Right lobe of liver (tissue), 6 donors: ENCODE measurements at regions not wholly inside any gene's neighbourhood (a gene's known extent, or its start where the extent isn't known, plus 50 kb on each side); places are given as distances from the start of the nearest gene placed in this dataset.

ENCODE experiments used
- ATAC-seq, 4 donors: fragments of 200-7000 bp; cut with Tn5 transposase; one replicate each; pipeline ENCODE4 v1.9.1; 2020; ENCODE audit warnings: mild to moderate bottlenecking in 4 of 4, moderate library complexity in 4 of 4
- DNase-seq, 3 donors: peaks; one replicate each; pipeline ENCODE4 v3.0.0-alpha.2; 2020
- H3K27ac ChIP-seq, 3 donors: fragments of 200-600 bp; one replicate each; pipeline ENCODE4 v1.8.0; 2022
- H3K27me3 ChIP-seq, 2 donors: fragments of 200-600 bp; one replicate each; pipeline ENCODE4 v1.8.0; 2022
- H3K36me3 ChIP-seq, 4 donors: fragments of 200-600 bp; sonication (generic) in 1 of 4; one replicate each; pipeline versions ENCODE4 v1.5.1 to v1.8.0; 2017 to 2022; ENCODE audit warnings: control low read depth in 1 of 4
- H3K4me1 ChIP-seq, 4 donors: fragments of 200-600 bp; sonication (generic) in 1 of 4; one replicate each; pipeline versions ENCODE4 v1.5.1 to v1.8.0; 2017 to 2022; ENCODE audit warnings: control low read depth in 1 of 4
- H3K4me3 ChIP-seq, 3 donors: fragments of 200-600 bp; one replicate each; pipeline ENCODE4 v1.8.0; 2022
- H3K9me3 ChIP-seq, 4 donors: fragments of 200-600 bp; sonication (generic) in 1 of 4; one replicate each; pipeline versions ENCODE4 v1.5.1 to v1.8.0; 2017 to 2022; ENCODE audit warnings: control low read depth in 1 of 4
- POLR2A ChIP-seq: fragments of 450-650 bp; IDR thresholded peaks from one replicate; pipeline ENCODE4 v1.6.1; 2017; ENCODE audit warnings: antibody characterized with exemption, mild to moderate bottlenecking
- WGBS: methylation state at CpG from one replicate; pipeline ENCODE4 v1.1.6; 2018; ENCODE audit warnings: low coverage, low lambda C conversion rate; ENCODE audit not compliant: insufficient coverage; ENCODE audit errors: missing lambda C conversion rate; 5-methylcytosine and 5-hydroxymethylcytosine counted together
- intact Hi-C, 2 donors: fragments of 100-400 bp; cut with DNase I; formaldehyde crosslinking; loops; one replicate each; pipeline versions ENCODE4 v1.11.2 to v1.14.1; 2022
- TF ChIP-seq, protein P1 (sequence below), 4 donors: fragments of 200-600 bp in 3 of 4; fragments of 450-650 bp in 1 of 4; IDR thresholded peaks; one replicate each; pipeline versions ENCODE4 v1.5.1 to v1.8.0; 2016 to 2022; ENCODE audit warnings: antibody characterized with exemption in 4 of 4, mild to moderate bottlenecking in 2 of 4
- donor health status: DM: no; HTN: yes; CAD: no.
- donor health status: DM: no; HTN: no; CAD: no.
- donor health status: DM: no; HTN: no; CAD: no.
- donor health status: DM: no; HTN: yes; CAD: no.
- donor health status: DM: no; HTN: yes; CAD: no.

DNA sequence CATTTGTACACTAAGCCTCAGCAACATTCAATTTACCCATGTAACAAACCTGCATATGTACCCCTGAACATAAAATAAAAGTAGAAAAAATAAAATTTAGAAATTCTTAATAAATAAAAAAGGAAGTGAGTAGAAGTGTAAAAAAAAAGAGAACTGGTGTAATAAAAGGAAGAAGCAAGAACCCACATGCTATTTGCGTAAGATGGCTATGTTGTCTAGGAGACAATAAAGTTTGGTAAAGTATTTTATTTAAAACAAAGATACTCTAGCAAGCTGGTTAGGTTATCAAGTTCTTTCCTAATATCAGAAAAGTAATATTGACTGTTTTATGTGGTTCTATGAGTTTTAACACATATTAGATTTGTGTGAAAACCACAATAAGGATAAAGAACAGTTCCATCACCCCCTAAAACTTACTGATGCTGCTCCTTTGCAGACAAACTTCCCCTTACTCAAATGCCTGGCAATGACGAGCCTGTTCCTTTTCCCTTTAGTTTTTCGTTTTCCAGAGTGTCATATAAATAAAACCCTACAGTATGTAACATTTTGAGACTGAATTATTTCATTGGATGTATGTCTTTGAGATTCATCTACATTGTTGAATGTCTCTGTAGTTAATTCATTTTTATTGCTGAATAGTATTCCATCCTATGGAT, 98.9 kb downstream of the TNFSF13B start:
- H3K27ac ChIP-seq = no peak overlapping the region
- ATAC-seq = peak in 1 of 4 donors; percentile 32
- H3K4me3 ChIP-seq = no peak overlapping the region
- H3K9me3 ChIP-seq = no peaks in the 10 kb centered on the region
- no peaks in the 10 kb centered on the region for H3K4me1 ChIP-seq
- no peak for DNase-seq
- intact Hi-C loops = no loop called here
- no peaks in the 10 kb centered on the region for H3K36me3 ChIP-seq
- 35% methylated on average over 3 of the region's 3 CpGs for WGBS
- TF ChIP-seq POLR2A = no peak
- TF ChIP-seq, protein P1, sequence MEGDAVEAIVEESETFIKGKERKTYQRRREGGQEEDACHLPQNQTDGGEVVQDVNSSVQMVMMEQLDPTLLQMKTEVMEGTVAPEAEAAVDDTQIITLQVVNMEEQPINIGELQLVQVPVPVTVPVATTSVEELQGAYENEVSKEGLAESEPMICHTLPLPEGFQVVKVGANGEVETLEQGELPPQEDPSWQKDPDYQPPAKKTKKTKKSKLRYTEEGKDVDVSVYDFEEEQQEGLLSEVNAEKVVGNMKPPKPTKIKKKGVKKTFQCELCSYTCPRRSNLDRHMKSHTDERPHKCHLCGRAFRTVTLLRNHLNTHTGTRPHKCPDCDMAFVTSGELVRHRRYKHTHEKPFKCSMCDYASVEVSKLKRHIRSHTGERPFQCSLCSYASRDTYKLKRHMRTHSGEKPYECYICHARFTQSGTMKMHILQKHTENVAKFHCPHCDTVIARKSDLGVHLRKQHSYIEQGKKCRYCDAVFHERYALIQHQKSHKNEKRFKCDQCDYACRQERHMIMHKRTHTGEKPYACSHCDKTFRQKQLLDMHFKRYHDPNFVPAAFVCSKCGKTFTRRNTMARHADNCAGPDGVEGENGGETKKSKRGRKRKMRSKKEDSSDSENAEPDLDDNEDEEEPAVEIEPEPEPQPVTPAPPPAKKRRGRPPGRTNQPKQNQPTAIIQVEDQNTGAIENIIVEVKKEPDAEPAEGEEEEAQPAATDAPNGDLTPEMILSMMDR (IDR thresholded peaks at IDR 0.05) = no peak
- no peaks in the 10 kb centered on the region for H3K27me3 ChIP-seq

DNA sequence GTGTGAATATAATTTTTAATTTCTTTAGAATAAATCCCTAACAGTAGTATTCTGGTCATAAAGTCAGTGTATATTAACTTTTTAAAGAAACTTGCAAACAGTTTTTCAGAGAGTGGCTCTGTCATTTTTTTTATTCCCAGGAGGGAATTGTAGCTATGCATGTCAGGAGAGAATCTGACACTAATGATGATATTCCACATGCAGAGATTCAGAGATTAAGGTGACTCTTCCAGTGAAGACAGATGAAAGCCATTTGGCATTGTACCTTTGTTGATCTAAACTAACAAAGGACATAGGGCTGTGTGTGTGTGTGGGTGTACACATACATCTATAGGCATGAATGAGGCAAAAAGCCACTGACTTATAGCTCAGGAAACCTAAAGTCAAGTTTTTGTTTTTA, 99.9 kb downstream of the TNFSF13B start:
- H3K4me1 ChIP-seq = no peaks in the 10 kb centered on the region
- no peak for TF ChIP-seq POLR2A
- TF ChIP-seq, protein P1 (IDR thresholded peaks at IDR 0.05) = no peak
- H3K27ac ChIP-seq = no peak overlapping the region
- ATAC-seq (no peak), DNase-seq (no peak)
- H3K36me3 ChIP-seq = no peaks in the 10 kb centered on the region
- H3K9me3 ChIP-seq = no peaks in the 10 kb centered on the region
- intact Hi-C loops = no loop called here
- H3K4me3 ChIP-seq = no peak overlapping the region
- H3K27me3 ChIP-seq = no peaks in the 10 kb centered on the region

DNA sequence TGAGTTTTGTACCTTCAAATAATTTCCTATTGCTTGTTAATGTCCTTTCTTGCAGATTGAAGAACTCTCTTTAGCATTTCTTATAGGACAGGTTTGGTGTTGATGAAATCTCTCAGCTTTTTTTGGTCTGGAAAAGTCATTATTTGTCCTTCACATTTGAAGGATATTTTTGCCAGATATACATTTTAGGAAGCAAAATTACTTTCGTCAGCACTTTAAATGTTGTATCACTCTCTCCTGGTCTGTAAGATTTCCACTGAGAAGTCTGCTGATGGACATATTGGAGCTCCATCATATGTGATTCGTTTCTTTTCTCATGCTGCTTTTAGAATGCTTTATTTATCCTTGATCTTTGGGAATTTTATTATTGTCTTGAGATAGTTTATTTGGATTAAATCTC, 105.5 kb downstream of the TNFSF13B start:
- 44% methylated on average over 2 of the region's 2 CpGs for WGBS
- ATAC-seq (no peak), DNase-seq (no peak)
- H3K27me3 ChIP-seq = no peaks in the 10 kb centered on the region
- no peak overlapping the region for H3K27ac ChIP-seq
- H3K36me3 ChIP-seq = no peaks in the 10 kb centered on the region
- no peaks in the 10 kb centered on the region for H3K4me1 ChIP-seq
- TF ChIP-seq, protein P1 (IDR thresholded peaks at IDR 0.05) = no peak
- no peak for TF ChIP-seq POLR2A
- no peak overlapping the region for H3K4me3 ChIP-seq
- intact Hi-C loops = no loop called here
- no peaks in the 10 kb centered on the region for H3K9me3 ChIP-seq

- ATAC-seq (no peak), DNase-seq (no peak)
- intact Hi-C loops = no loop called here
- H3K4me3 ChIP-seq = no peak overlapping the region
- H3K36me3 ChIP-seq = no peaks in the 10 kb centered on the region
- no peaks in the 10 kb centered on the region for H3K9me3 ChIP-seq
- H3K27ac ChIP-seq = no peak overlapping the region
- WGBS = 60% methylated on average over 1 of the region's 2 CpGs
- no peaks in the 10 kb centered on the region for H3K27me3 ChIP-seq
- TF ChIP-seq, protein P1 (IDR thresholded peaks at IDR 0.05) = no peak
- TF ChIP-seq POLR2A = no peak
- H3K4me1 ChIP-seq = no peaks in the 10 kb centered on the region
These were observed 106.3 kb downstream of the TNFSF13B start for GRCh38 chr13:108375772-108376171.

- no peak for ATAC-seq
- no peaks in the 10 kb centered on the region for H3K9me3 ChIP-seq
- H3K4me3 ChIP-seq = no peak overlapping the region
- no peak for DNase-seq
- no CpG with 5 or more reads among the region's 2 CpGs for WGBS
- TF ChIP-seq POLR2A = no peak
- TF ChIP-seq, protein P1 (IDR thresholded peaks at IDR 0.05) = no peak
- H3K27ac ChIP-seq = no peak overlapping the region
- intact Hi-C loops = no loop called here
- H3K27me3 ChIP-seq = no peaks in the 10 kb centered on the region
- H3K4me1 ChIP-seq = no peaks in the 10 kb centered on the region
- H3K36me3 ChIP-seq = no peaks in the 10 kb centered on the region
These were observed 106.8 kb downstream of the TNFSF13B start for GRCh38 chr13:108376308-108376707.
